K562 (cell line): ENCODE measurements at regions not wholly inside any gene's neighbourhood (a gene's known extent, or its start where the extent isn't known, plus 50 kb on each side); places are given as distances from the start of the nearest gene placed in this dataset.

Experiments
- ATAC-seq: fragments of 200-7000 bp; cut with Tn5 transposase; 3 replicates; pipeline ENCODE4 v1.9.1; 2020; ENCODE audit warnings: moderate library complexity
- BruUV-seq: library from RNA; stranded (reverse); fragments of 400-500 nt; replicated peaks from 2 replicates; lab custom pipeline; 2021; lab: Mats Ljungman, UMichigan
- CTCF ChIA-PET: fragments of 300-600 bp; formaldehyde crosslinking; extraction: SDS; loops from one replicate; lab custom pipeline; 2021; ENCODE audit warnings: low intra/inter-chr PET ratio; lab: Yijun Ruan, JAX
- POLR2A ChIA-PET: fragments of 300-600, 350-650 bp; sonication (Branson Sonifier 250); formaldehyde crosslinking; extraction: SDS; loops from one replicate; lab custom pipeline; 2021; ENCODE audit warnings: antibody characterized with exemption, inconsistent platforms; lab: Yijun Ruan, JAX
- DNase-seq, 4 experiments: peaks; one replicate each; pipeline versions ENCODE4 v3.0.0 to v3.0.0-alpha.2; 2011 to 2018; ENCODE audit warnings: low spot score in 3 of 4, mixed read lengths in 3 of 4; ENCODE audit errors: extremely low read depth in 1 of 4
- FAIRE-seq: peaks from 2 replicates; lab custom pipeline; 2011; peaks lifted over from hg19 to GRCh38; lab: Jason Lieb, UNC
- H2AFZ ChIP-seq: 2 replicates; pipeline ENCODE4 v1.6.0; 2011; ENCODE audit warnings: low read depth, low read length, control low read depth, inconsistent platforms
- H3K27ac ChIP-seq: fragments of 200-600 bp; 3 replicates; pipeline ENCODE4 v1.8.0; 2011; ENCODE audit warnings: low read depth, mild to moderate bottlenecking, control low read depth, inconsistent platforms, low read length, moderate library complexity, mixed read lengths; ENCODE audit errors: extremely low read depth
- H3K27me3 ChIP-seq, 2 experiments: fragments of 300-600 bp in 1 of 2; 2 replicates in 1 of 2; 3 replicates in 1 of 2; pipeline versions ENCODE4 v1.6.0 to v1.8.0; 2011; ENCODE audit warnings: inconsistent platforms in 2 of 2, low read length in 2 of 2, mild to moderate bottlenecking in 1 of 2, mixed read lengths in 1 of 2, moderate library complexity in 1 of 2; ENCODE audit not compliant: control insufficient read depth in 2 of 2, insufficient read depth in 2 of 2
- H3K36me3 ChIP-seq: fragments of 300-600 bp; 3 replicates; pipeline ENCODE4 v1.8.0; 2011; ENCODE audit warnings: mild to moderate bottlenecking, low read length, inconsistent platforms; ENCODE audit not compliant: control insufficient read depth, insufficient read depth
- H3K4me1 ChIP-seq, 2 experiments: fragments of 200-600 bp in 1 of 2; replicated peaks in 1 of 2; 2 replicates in 1 of 2; 3 replicates in 1 of 2; pipeline versions ENCODE4 v1.5.1 to v1.8.0; 2011; ENCODE audit warnings: inconsistent platforms in 2 of 2, low read length in 2 of 2, mild to moderate bottlenecking in 1 of 2, mixed read lengths in 1 of 2, moderate library complexity in 1 of 2; ENCODE audit not compliant: control insufficient read depth in 2 of 2, insufficient read depth in 2 of 2
- H3K4me2 ChIP-seq: 2 replicates; pipeline ENCODE4 v1.6.1; 2011; ENCODE audit warnings: low read length, control low read depth, inconsistent platforms, mixed read lengths; ENCODE audit not compliant: insufficient read depth
- H3K4me3 ChIP-seq: fragments of 200-600 bp; sonication (generic), shearing (Covaris generic); 2 replicates; pipeline ENCODE4 v1.5.1; 2016; ENCODE audit warnings: control low read depth, inconsistent platforms
- H3K79me2 ChIP-seq: fragments of 200-600 bp; 3 replicates; pipeline ENCODE4 v1.8.0; 2011; ENCODE audit warnings: low read length, inconsistent platforms; ENCODE audit not compliant: control insufficient read depth, insufficient read depth
- H3K9ac ChIP-seq, 2 experiments: 2 replicates each; pipeline versions ENCODE4 v1.6.0 to v1.6.1; 2011; ENCODE audit warnings: low read depth in 2 of 2, low read length in 2 of 2, control low read depth in 1 of 2, inconsistent platforms in 1 of 2, mild to moderate bottlenecking in 1 of 2, mixed read lengths in 1 of 2; ENCODE audit not compliant: insufficient read depth in 1 of 2
- H3K9me1 ChIP-seq: one replicate; pipeline ENCODE4 v1.6.0; 2011; ENCODE audit warnings: inconsistent platforms, mild to moderate bottlenecking, low read length, moderate library complexity; ENCODE audit not compliant: control insufficient read depth, insufficient read depth
- H3K9me3 ChIP-seq: replicated peaks from 2 replicates; pipeline ENCODE4 v1.5.1; 2011; ENCODE audit warnings: low read depth, low read length, inconsistent platforms; ENCODE audit not compliant: control insufficient read depth, insufficient read depth
- H4K20me1 ChIP-seq: replicated peaks from 2 replicates; pipeline ENCODE4 v1.6.1; 2011; ENCODE audit warnings: low read length, inconsistent platforms, mixed read lengths; ENCODE audit not compliant: control insufficient read depth, insufficient read depth
- ID3 ChIP-seq, 2 experiments: fragments of 250-450 bp in 1 of 2; fragments of 450-650 bp in 1 of 2; sonication (Bioruptor Pico) in 1 of 2; IDR thresholded peaks; 2 replicates each; pipeline versions ENCODE4 v1.6.1 to v1.8.0; 2016 to 2021; ENCODE audit warnings: mild to moderate bottlenecking in 2 of 2, moderate library complexity in 2 of 2, missing compliant biosample characterization in 1 of 2, missing genetic modification characterization in 1 of 2
- NEUROD1 ChIP-seq: fragments of 150-350 bp; IDR thresholded peaks from 2 replicates; pipeline ENCODE4 v1.6.1; 2014; ENCODE audit warnings: borderline replicate concordance, low read length, low read depth; ENCODE audit not compliant: partially characterized antibody
- ZBTB17 ChIP-seq: fragments of 450-650 bp; formaldehyde crosslinking; IDR thresholded peaks from 2 replicates; pipeline ENCODE4 v1.4.0; 2020; ENCODE audit warnings: mild to moderate bottlenecking
- ZNF75A ChIP-seq: fragments of 450-650 bp; formaldehyde crosslinking; IDR thresholded peaks from 2 replicates; pipeline ENCODE4 v1.4.0; 2020; ENCODE audit warnings: mild to moderate bottlenecking
- WGBS: fragments of 100-300 bp; shearing (Covaris generic); methylation state at CpG from one replicate; pipeline ENCODE4 v1.1.6; 2016; ENCODE audit warnings: low coverage, mixed read lengths; ENCODE audit not compliant: insufficient coverage; ENCODE audit errors: missing lambda C conversion rate; 5-methylcytosine and 5-hydroxymethylcytosine counted together
- in situ Hi-C: fragments of 300-500 bp; cut with MboI; formaldehyde crosslinking; loops from 4 replicates; pipeline ENCODE4 v1.15.0; 2018; ENCODE audit warnings: inconsistent platforms, mixed read lengths
- intact Hi-C: fragments of 100-400 bp; cut with micrococcal nuclease; formaldehyde crosslinking; loops from 2 replicates; pipeline ENCODE4 v1.14.2; 2022
- TF ChIP-seq, protein P1 (sequence below): fragments of 150-350 bp; conservative IDR thresholded peaks from 2 replicates; pipeline ENCODE4 v1.6.1; 2014; ENCODE audit warnings: low read length
- TF ChIP-seq, protein P2 (sequence below), 2 experiments: fragments of 450-650 bp; formaldehyde crosslinking in 1 of 2; IDR thresholded peaks; 2 replicates each; pipeline versions ENCODE4 v1.4.0 to v1.6.1; 2014 to 2020; ENCODE audit warnings: mild to moderate bottlenecking in 2 of 2, borderline replicate concordance in 1 of 2, low read depth in 1 of 2
- TF ChIP-seq, protein P3 (sequence below): fragments of 450-650 bp; IDR thresholded peaks from 2 replicates; pipeline ENCODE4 v1.6.1; 2017; ENCODE audit warnings: mild to moderate bottlenecking, moderate library complexity

DNA sequence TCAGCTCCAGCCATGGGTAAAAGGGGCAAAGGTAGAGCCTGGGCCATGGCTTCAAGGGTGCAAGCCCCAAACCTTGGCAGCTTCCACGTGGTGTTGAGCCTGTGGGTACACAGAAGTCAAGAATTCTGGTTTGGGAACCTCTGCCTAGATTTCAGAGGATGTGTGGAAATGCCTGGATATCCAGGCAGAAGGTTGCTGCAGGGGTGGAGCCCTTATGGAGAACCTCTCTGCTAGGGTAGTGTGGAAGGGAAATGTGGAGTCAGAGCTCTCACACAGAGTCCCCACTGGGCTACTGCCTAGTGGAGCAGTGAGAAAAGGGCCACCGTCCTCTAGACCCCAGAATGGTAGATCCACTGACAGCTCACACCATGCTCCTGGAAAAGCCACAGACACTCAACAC lies 117.1 kb downstream of the NREP start:
- Histone ChIP-seq H4K20me1 (no peaks in the 10 kb centered on the region), H3K27ac (no peak overlapping the region), H3K9me3 (no peaks in the 10 kb centered on the region), H3K4me1 (no peaks in the 10 kb centered on the region), H3K9me1 (no peaks in the 10 kb centered on the region), H3K4me3 (no peak overlapping the region), H3K27me3 (no peaks in the 10 kb centered on the region), H2AFZ (no peak overlapping the region), H3K79me2 (no peaks in the 10 kb centered on the region), H3K36me3 (no peaks in the 10 kb centered on the region), H3K9ac (no peak overlapping the region), H3K4me2 (no peak overlapping the region)
- CTCF ChIA-PET, result no interaction called here
- no peak for FAIRE-seq
- intact Hi-C loops (no loop called here), in situ Hi-C loops (no loop called here)
- WGBS, result 0% methylated on average over 2 of the region's 2 CpGs
- DNase-seq, result no peak
- BruUV-seq, result no TSS peak
- no peak for ATAC-seq
- TF ChIP-seq NEUROD1, result no peak
- TF ChIP-seq, protein P1, sequence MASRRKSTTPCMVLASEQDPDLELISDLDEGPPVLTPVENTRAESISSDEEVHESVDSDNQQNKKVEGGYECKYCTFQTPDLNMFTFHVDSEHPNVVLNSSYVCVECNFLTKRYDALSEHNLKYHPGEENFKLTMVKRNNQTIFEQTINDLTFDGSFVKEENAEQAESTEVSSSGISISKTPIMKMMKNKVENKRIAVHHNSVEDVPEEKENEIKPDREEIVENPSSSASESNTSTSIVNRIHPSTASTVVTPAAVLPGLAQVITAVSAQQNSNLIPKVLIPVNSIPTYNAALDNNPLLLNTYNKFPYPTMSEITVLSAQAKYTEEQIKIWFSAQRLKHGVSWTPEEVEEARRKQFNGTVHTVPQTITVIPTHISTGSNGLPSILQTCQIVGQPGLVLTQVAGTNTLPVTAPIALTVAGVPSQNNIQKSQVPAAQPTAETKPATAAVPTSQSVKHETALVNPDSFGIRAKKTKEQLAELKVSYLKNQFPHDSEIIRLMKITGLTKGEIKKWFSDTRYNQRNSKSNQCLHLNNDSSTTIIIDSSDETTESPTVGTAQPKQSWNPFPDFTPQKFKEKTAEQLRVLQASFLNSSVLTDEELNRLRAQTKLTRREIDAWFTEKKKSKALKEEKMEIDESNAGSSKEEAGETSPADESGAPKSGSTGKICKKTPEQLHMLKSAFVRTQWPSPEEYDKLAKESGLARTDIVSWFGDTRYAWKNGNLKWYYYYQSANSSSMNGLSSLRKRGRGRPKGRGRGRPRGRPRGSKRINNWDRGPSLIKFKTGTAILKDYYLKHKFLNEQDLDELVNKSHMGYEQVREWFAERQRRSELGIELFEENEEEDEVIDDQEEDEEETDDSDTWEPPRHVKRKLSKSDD, result no peak
- no peak for TF ChIP-seq ID3 (CRISPR knock-in tag; IDR thresholded peaks at IDR 0.05)
- no peak for TF ChIP-seq ID3 (tag; IDR thresholded peaks at IDR 0.05)
- no peak for TF ChIP-seq ZBTB17 (CRISPR knock-in tag)
- TF ChIP-seq ZNF75A (CRISPR knock-in tag), result no peak
- TF ChIP-seq, protein P2, sequence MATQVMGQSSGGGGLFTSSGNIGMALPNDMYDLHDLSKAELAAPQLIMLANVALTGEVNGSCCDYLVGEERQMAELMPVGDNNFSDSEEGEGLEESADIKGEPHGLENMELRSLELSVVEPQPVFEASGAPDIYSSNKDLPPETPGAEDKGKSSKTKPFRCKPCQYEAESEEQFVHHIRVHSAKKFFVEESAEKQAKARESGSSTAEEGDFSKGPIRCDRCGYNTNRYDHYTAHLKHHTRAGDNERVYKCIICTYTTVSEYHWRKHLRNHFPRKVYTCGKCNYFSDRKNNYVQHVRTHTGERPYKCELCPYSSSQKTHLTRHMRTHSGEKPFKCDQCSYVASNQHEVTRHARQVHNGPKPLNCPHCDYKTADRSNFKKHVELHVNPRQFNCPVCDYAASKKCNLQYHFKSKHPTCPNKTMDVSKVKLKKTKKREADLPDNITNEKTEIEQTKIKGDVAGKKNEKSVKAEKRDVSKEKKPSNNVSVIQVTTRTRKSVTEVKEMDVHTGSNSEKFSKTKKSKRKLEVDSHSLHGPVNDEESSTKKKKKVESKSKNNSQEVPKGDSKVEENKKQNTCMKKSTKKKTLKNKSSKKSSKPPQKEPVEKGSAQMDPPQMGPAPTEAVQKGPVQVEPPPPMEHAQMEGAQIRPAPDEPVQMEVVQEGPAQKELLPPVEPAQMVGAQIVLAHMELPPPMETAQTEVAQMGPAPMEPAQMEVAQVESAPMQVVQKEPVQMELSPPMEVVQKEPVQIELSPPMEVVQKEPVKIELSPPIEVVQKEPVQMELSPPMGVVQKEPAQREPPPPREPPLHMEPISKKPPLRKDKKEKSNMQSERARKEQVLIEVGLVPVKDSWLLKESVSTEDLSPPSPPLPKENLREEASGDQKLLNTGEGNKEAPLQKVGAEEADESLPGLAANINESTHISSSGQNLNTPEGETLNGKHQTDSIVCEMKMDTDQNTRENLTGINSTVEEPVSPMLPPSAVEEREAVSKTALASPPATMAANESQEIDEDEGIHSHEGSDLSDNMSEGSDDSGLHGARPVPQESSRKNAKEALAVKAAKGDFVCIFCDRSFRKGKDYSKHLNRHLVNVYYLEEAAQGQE (IDR thresholded peaks at IDR 0.05; ENCODE audit: borderline replicate concordance), result no peak
- TF ChIP-seq, protein P2 (CRISPR knock-in tag; IDR thresholded peaks at IDR 0.05; ENCODE audit: low read depth), result no peak
- TF ChIP-seq, protein P3, sequence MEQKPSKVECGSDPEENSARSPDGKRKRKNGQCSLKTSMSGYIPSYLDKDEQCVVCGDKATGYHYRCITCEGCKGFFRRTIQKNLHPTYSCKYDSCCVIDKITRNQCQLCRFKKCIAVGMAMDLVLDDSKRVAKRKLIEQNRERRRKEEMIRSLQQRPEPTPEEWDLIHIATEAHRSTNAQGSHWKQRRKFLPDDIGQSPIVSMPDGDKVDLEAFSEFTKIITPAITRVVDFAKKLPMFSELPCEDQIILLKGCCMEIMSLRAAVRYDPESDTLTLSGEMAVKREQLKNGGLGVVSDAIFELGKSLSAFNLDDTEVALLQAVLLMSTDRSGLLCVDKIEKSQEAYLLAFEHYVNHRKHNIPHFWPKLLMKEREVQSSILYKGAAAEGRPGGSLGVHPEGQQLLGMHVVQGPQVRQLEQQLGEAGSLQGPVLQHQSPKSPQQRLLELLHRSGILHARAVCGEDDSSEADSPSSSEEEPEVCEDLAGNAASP, result no peak
- POLR2A ChIA-PET, result no interaction called here
